HG02798 (cell line): ENCODE measurements at regions not wholly inside any gene's neighbourhood (a gene's known extent, or its start where the extent isn't known, plus 50 kb on each side); places are given as distances from the start of the nearest gene placed in this dataset.

Source experiments
- ATAC-seq: cut with Tn5 transposase; IDR thresholded peaks from one replicate; pipeline ENCODE4 v1.9.1; 2021; ENCODE audit warnings: mild to moderate bottlenecking; ENCODE audit not compliant: unreplicated experiment, poor library complexity

DNA sequence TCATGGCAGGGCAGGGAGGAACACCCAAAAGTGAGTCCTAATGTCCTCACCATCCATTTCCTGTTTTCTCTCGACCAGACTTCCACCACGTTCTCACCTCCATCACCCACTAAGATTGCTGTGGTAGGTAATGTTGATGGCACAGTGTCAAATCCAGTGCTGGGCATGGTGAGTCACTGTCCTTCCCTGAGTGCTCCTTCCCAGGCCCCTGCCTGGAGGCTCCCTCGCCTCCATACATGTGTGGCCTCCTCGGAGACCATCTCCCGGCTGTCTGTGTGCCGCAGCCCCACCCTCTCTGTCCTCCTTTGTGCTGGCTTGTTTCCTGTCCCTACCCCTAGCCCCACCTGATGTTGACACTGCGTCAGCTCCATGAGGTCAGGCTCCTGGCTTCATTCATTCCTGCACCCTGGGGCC lies 177.5 kb downstream of the SYK start:
- no peak for ATAC-seq

DNA sequence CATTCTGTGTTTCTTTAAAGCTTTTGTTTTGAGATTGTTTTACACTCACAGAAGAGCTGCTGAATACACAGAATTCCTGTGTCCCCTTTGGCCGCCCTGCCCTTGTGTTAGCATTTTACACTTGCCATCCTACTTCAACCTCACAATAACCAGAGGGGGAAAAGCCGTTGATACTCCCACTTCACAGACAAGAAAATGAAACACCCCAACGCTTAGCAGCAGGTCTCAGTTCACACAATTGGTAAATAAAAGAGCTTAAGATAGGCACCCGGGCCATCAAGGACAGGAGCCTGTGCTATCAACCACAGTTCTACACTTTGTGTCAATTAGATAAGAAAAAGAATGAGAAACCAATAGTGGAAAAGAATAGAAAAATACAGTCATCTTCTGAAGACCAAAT lies 178.0 kb downstream of the SYK start:
- no peak for ATAC-seq

DNA sequence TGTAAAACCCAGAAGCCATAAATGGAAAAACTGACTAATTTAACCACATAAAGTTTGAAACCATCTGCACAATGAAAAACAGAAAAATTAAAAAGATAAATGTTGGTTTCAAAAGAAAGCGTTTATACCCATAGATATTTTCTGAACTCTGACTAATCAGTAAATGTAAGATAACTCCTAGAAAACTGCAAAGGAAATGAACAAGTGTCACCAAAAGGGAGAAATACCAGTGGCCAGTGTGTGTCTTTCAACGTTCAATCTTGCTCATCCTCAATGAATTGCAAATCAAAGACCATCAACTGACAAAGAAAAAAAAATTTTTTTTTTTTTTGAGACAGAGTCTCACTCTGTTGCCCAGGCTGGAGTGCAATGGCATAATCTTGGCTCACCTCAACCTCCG lies 180.1 kb downstream of the SYK start:
- no peak for ATAC-seq

GRCh38 chr9:90983394-90983793 lies 181.8 kb downstream of the SYK start:
- ATAC-seq, result no peak

- no peak for ATAC-seq
These were observed 184.0 kb downstream of the SYK start for GRCh38 chr9:90985631-90986030.

GRCh38 chr9:90986161-90986560 lies 184.5 kb downstream of the SYK start:
- no peak for ATAC-seq

DNA sequence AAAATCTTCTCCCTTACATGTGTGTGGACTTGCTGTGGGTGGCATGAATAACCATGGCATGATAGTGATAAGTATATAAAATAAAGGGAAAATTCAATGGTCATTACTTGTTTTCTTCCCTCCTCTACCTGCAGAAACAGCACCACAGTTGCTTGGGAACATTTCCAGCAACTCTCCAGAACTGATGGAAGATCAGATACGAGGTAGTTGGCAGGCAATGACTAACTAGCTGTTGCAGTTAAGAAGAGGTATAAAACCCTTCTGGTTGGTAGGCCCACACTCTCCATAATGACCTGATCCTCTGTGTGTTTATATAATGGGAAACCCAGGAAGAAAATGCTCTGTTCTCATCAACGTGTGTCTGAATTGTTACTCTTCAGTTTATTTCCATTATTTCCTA lies 185.9 kb downstream of the SYK start:
- ATAC-seq, result no peak

- no peak for ATAC-seq
These were observed 186.7 kb downstream of the SYK start for GRCh38 chr9:90988318-90988717.

GRCh38 chr9:90991953-90992352 lies 190.3 kb downstream of the SYK start:
- ATAC-seq, result no peak

- ATAC-seq, result no peak
These were observed 193.9 kb downstream of the SYK start for GRCh38 chr9:90995516-90995915.

GRCh38 chr9:90996154-90997065 lies 194.8 kb downstream of the SYK start:
- ATAC-seq, result no peak

GRCh38 chr9:90998573-90998972 lies 197.0 kb downstream of the SYK start:
- ATAC-seq, result no peak

GRCh38 chr9:90999425-91000397 lies 198.1 kb downstream of the SYK start:
- ATAC-seq, result no peak

GRCh38 chr9:91001146-91001611 lies 199.6 kb downstream of the SYK start:
- no peak for ATAC-seq

- ATAC-seq, result no peak
These were observed 202.9 kb downstream of the SYK start for GRCh38 chr9:91004484-91004883.

DNA sequence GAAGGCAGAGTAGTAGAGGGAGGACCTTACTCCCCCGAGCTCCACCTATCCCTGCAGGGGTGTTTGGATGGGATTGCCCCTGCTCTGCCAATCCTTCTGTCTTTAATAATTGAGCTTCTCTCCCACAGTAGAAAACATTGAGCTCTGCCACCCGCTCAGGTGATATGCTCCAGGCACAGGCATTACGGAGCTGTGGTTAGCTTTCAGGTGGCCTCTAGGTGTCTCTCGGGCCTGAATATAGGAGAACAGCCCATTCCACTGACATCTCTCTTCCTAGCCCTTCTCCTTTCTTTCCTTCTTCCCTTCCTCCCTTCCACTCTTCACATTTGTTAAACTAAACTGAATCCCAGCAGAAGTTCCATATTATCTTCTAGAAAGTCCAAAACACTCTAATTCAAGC lies 203.4 kb downstream of the SYK start:
- ATAC-seq, result no peak

- no peak for ATAC-seq
These were observed 204.4 kb downstream of the SYK start for GRCh38 chr9:91006046-91006445.

DNA sequence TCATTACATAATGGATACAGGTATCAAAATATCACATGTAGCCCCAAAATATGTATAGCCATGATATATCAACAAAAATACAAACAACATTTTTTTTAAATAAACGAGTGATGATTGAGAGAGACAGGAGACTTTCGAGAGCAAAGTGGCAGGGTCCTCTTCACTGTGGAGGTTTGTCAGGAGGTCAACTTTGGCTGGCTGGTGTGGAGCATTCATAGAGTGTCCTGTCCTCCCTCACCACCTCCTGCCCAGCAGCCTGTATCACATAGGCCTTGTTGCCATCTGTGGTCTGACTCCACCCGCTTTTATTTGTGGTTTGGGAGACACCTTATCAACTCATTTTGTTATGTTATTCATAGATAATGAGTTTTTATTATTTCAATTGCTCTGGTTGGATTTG lies 206.9 kb downstream of the SYK start:
- no peak for ATAC-seq

DNA sequence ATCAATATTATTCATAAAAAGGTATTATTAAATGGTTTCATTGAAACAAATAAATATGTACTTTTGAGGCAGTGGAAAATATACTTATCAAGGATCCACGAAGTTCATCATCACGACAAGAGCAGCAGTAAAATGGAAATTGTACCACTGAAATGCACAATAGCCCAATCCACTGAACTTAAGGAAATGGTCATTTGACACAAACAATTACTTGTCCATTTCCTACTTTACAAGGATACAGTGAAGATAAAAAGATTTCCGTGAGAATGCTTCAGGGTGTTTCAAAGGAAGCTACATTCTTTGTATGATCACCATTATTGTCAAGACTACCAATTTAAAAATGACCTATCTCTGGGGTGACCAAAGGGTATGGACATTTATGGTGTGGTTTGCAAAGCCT lies 210.3 kb downstream of the SYK start:
- ATAC-seq, result no peak

GRCh38 chr9:91012933-91013841 lies 211.6 kb downstream of the SYK start:
- no peak for ATAC-seq
